SKM-1 treated with dmso at 0.1 percent for 144 hours (cell line): ENCODE measurements at regions not wholly inside any gene's neighbourhood (a gene's known extent, or its start where the extent isn't known, plus 50 kb on each side); places are given as distances from the start of the nearest gene placed in this dataset.
"Not testable (repeated sequence)": the region's sequence is repeated elsewhere in the genome, so short reads cannot be mapped to it uniquely, and the experiment has no call there.

Experiments used
- DNase-seq: peaks from one replicate; lab custom pipeline; 2025; ENCODE audit not compliant: unreplicated experiment; lab: John Stamatoyannopoulos, UW

- no peak for DNase-seq
These were observed 432.2 kb upstream of the ATXN7L3B start for GRCh38 chr12:74105434-74105833.

DNA sequence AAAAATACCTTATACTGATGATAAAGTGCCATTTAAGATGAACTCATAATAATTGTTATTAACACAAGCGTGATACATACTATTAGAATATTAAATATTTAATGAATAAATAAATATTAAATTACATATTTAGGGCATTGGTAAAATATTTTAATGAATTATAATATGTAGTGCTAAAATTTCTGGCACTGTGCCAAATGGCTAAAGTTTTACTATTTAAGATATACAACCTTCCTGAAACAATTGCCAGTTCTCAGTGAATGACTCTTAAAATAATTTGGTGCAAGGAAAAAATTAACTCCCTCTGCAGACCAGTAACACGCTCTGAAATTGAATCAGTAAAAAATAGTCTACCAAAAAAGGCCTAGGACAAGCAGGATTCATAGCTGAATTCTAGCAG lies 428.9 kb upstream of the ATXN7L3B start:
- DNase-seq: no peak

DNA sequence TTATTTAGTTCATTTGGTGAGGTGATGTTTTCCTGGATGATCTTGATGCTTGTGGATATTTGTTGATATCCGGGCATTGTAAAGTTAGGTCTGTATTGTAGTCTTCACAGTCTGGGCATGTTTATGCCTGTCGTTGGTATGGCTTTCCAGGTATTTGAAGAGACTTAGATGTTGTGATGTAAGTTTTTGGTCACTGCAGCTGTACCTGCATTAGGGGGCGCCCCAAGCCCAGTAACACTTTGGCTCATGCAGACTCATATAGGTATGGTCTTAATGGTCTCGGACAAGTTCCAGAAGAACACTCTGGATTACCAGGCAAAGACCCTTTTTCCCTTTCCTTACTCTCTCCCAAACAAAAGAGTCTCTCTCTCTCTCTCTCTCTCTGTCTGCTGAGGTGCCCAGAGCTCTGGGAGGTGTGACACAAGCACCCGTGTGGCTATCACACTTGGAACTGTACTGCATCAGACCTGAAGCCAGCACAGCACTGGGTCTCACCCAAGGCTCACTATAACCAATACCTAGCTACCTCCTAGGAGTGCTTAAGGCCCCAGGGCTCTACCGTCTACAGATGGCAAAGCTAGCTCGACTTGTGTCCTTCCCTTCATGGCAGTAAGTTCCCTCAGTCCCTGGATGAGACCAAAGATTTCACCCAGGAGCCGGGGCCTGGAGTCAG lies 425.8 kb upstream of the ATXN7L3B start:
- DNase-seq: no peak

- DNase-seq: no peak
These were observed 417.7 kb upstream of the ATXN7L3B start for GRCh38 chr12:74119811-74120362.

DNA sequence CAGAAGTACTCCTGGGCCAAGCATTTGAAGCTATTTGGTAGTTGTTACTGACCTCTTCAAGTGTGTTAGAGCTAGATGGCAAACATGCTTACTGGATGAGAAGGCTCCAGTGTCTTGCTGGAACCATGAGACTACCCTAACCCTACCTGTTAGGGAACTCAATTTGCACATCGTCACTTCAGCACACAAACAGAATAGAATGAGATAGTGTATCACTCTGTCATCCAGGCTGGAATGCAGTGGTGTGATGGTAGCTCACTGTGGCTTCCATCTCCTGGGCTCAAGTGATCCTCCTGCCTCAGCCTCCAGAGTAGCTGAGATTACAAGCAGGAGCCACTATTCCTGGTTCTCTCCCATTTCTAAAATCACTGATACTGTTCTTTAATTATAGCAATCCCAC lies 417.0 kb upstream of the ATXN7L3B start:
- DNase-seq: no peak

DNA sequence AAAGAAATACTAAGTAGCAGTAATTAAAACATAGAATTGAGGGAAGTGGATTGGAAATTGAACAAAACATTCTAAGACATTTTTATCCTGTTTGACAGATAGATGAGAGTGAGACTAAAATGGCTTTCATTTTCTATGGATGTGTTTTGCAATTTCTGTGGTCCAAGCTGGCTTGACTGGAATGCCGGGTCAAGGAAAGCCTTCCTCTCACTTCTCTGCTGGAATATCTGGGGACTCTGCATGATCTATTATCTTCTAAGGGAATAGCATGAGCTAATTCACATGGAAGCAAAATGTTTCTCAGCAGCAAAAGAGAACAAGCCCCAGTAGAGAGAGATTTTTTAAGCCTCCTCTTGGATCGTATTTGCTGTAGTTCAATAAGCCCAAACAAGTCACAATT lies 407.9 kb upstream of the ATXN7L3B start:
- no peak for DNase-seq

DNA sequence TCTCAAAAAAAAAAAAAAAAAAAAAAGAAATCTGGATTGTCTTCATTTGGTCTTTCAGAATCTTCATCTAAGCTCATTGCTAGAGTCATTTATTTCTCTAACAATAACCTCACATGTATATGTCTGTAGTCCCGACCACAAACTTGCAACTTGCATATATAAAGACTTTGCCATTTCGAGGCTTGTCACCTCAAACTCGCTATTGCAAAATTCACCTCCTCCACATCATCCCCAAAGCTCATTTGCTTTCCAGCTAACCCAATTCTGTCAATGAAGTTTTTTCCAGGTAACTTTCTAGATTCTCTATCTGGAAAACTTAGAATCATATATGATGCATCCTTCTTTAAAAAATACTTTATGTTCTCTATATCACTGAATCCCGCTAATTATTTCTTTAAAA lies 393.2 kb upstream of the ATXN7L3B start:
- DNase-seq: no peak

- no peak for DNase-seq
These were observed 392.3 kb upstream of the ATXN7L3B start for GRCh38 chr12:74145328-74145727.

DNA sequence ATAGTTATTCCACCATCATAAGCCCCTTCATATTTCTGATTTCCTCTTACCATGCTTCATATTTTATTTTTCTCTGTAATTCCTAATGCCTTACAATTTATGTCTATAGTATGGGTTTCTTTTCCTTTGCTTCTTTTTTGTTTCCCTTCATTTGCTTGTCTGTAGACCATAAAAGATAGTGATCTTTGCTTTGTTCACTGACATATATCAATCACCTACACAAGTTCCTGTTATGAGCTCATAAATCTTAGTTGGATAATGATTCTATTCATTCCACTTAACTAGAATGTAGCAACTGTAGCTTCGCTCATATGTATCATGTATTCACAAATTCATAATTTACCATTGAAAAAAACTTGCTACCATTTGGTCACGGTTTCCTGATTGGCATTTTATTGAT lies 388.8 kb upstream of the ATXN7L3B start:
- DNase-seq: no peak

GRCh38 chr12:74152370-74152769 lies 385.3 kb upstream of the ATXN7L3B start:
- no peak for DNase-seq

DNA sequence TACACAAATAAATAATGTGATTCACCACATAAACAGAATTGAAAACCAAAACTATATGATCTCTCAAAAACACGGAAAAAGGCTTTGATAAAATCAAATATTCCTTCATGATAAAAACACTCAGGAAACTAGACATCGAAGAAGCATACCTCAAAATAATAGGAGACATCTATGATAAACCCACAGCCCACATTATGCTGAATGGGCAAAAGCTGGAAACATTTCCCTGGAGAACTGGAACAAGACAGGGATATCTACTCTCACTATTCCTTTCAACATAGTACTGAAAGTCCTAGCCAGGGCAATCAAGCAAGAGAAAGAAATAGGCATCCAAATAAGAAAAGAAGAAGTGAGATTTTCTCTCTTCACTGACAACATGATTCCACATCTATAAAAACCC lies 371.5 kb upstream of the ATXN7L3B start:
- no peak for DNase-seq

GRCh38 chr12:74169607-74170006 lies 368.0 kb upstream of the ATXN7L3B start:
- DNase-seq: no peak

GRCh38 chr12:74170645-74171477 lies 366.8 kb upstream of the ATXN7L3B start:
- no peak for DNase-seq

- DNase-seq: no peak
These were observed 366.1 kb upstream of the ATXN7L3B start for GRCh38 chr12:74171478-74171909.

- DNase-seq: not testable (repeated sequence)
These were observed 362.7 kb upstream of the ATXN7L3B start for GRCh38 chr12:74174961-74175360.

- DNase-seq: no peak
These were observed 352.3 kb upstream of the ATXN7L3B start for GRCh38 chr12:74185360-74185759.

DNA sequence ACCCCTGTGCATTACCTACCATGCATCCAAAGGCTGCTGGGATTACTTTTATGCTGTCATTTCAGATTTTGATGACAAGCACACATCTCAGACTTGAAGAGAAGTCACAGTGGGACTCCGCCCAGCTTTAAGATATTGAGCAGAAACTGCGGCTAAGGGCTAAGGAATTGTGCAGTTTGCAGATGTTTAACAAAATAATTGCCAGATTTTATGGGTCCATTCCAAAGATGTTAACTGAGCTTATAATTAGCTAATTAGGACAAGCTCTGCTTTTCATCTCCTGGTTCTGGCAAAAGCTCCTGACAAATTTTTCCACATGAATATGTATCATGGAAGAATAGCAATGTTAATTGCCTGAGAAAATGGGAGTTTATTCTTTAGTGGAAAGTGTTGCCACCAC lies 344.4 kb upstream of the ATXN7L3B start:
- no peak for DNase-seq

GRCh38 chr12:74204236-74204635 lies 333.4 kb upstream of the ATXN7L3B start:
- DNase-seq: no peak

DNA sequence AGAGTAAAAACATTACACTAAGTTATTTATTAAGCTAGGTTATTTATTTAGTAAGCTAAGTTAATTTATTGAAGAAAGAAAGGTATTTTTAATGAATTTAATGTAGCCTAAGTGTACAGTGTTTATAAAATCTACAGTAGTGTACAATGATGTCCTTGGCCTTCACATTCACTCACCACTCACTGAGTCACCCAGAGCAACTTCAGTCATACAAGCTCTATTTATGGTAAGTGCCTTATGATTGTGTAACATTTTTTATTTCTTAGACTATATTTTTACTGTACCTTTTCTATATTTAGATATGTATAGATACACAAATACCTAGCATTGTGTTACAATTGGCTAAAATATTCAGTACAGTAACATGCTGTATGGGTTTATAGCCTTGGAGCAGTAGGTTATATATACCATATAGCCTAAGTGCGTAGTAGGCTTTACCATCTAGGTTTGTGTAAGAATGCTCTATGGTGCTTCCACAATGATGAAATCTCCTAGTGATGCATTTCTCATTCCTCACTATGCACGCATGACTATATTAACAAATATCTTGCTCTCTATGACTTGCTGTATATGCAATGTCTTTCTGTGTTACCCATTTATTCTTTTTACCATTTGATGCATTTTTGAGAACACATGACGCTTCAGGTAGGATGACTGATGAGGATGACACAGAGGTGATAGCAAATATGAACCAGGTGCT lies 309.6 kb upstream of the ATXN7L3B start:
- no peak for DNase-seq

DNA sequence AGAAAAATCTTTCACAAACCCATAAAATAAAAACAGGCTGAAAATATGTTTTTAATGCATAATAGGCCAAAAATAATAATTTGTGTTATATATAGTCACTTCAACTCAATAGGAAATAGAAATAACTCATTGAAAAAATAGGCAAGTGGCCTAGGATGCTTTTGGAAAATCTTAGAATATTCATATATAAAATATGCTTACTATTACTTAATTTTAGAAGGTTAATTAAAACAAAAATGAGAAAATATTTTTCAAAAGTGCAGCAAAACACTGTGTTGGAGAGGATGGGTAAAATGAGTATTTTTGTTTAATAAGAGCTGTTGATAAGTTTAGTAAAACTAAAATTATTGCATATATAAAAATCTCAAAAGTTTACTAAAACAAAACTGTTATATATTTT lies 308.0 kb upstream of the ATXN7L3B start:
- no peak for DNase-seq

GRCh38 chr12:74235342-74235741 lies 302.3 kb upstream of the ATXN7L3B start:
- no peak for DNase-seq

DNA sequence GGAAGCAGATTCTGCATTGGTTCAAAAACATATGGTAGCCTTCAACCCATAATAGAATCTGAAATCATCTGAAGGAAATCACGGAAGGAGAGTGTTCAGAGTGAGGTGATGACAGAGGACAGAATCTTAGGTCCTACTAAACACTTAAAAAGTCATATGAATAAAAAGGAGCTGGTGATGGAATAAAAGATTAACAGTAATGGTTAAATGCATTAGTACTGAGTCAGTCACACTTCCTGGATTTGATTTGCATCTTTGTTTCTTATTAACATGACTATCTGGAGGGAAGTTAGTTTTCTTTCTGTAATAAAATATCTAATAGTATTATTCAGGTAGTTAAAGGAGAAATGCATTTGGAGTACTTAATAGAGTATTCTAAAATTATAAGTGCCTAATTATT lies 296.3 kb upstream of the ATXN7L3B start:
- DNase-seq: no peak
